OCI-LY3 (cell line): ENCODE measurements at regions not wholly inside any gene's neighbourhood (a gene's known extent, or its start where the extent isn't known, plus 50 kb on each side); places are given as distances from the start of the nearest gene placed in this dataset.

Experiments
- EZH2phosphoT487 ChIP-seq: fragments of 200-600 bp; shearing (Covaris generic); IDR thresholded peaks from 2 replicates; pipeline ENCODE4 v1.6.1; 2018; ENCODE audit warnings: antibody characterized with exemption, mixed run types, low read depth
- TF ChIP-seq, protein P1 (sequence below): fragments of 200-600, 300-600 bp; sonication (generic); IDR thresholded peaks from 2 replicates; pipeline ENCODE4 v1.5.1; 2014; ENCODE audit warnings: antibody characterized with exemption, low read length, low read depth

DNA sequence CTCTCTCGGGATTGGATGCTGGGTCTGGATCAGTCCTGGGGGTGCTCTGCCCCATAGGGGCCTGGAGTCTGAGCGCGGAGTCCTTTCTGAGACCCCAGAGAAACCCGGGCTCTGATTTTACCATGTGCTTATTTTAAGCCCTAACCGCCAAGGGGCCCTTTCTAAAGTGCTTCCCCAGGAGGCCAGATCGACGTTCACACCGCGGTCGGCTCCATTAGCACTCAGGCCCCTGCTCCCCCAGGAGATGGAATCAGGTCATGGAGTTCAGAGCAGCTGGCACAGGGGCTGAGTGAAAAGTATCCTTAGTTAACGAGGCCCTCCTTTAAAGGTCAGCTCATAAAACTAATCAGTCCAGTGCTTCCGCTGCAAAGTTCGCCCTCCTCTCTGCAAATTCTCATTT is 159.4 kb upstream of the COBL start:
- TF ChIP-seq, protein P1, sequence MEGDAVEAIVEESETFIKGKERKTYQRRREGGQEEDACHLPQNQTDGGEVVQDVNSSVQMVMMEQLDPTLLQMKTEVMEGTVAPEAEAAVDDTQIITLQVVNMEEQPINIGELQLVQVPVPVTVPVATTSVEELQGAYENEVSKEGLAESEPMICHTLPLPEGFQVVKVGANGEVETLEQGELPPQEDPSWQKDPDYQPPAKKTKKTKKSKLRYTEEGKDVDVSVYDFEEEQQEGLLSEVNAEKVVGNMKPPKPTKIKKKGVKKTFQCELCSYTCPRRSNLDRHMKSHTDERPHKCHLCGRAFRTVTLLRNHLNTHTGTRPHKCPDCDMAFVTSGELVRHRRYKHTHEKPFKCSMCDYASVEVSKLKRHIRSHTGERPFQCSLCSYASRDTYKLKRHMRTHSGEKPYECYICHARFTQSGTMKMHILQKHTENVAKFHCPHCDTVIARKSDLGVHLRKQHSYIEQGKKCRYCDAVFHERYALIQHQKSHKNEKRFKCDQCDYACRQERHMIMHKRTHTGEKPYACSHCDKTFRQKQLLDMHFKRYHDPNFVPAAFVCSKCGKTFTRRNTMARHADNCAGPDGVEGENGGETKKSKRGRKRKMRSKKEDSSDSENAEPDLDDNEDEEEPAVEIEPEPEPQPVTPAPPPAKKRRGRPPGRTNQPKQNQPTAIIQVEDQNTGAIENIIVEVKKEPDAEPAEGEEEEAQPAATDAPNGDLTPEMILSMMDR, result no peak
- no peak for TF ChIP-seq EZH2phosphoT487
